GM18907 (cell line): ENCODE measurements at regions not wholly inside any gene's neighbourhood (a gene's known extent, or its start where the extent isn't known, plus 50 kb on each side); places are given as distances from the start of the nearest gene placed in this dataset.
"Not testable (repeated sequence)": the region's sequence is repeated elsewhere in the genome, so short reads cannot be mapped to it uniquely, and the experiment has no call there.

Source experiments
- ATAC-seq: cut with Tn5 transposase; IDR thresholded peaks from one replicate; pipeline ENCODE4 v1.9.1; 2021; ENCODE audit warnings: mild to moderate bottlenecking, moderate library complexity; ENCODE audit not compliant: unreplicated experiment

DNA sequence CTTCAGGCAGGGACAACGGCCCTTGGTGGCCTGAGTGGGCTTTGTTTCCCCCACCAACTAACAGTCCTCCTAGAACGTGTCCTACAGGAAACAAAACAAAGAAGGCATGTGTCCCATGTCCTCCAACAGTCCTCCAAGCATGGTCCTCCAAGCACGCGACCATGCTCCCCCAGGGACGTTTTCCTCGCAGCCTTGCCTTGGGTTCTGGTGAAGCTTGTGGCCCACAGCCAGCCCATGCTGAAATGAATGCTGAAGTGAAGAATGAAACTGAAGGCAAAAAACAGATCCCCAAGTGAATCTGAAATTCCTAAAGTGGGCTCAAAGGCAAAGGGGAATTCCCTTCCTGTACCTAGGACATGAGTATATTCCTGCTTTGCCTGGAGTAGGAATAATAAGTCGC, 176.6 kb downstream of the JCAD start:
- ATAC-seq, result no peak

DNA sequence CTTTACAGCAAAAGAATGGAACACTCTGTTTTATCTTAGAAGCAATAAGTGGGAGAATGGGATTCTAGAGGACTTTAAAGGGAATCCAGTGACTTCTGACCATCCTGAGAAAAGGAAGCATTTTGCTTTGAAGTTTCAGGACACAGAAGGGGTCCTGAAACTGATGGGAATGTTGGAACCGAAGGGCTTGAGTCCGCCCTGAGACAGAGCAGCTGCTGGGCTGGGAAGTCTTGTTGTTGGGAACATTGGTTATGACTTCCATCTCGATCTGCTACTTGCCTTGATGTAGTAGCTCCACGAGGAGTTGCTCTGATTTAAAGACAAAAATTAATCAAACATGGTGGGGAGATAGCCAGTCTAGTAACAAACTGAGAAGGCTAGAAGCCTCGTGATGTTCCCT, 177.6 kb downstream of the JCAD start:
- no peak for ATAC-seq

GRCh38 chr10:29881336-29881771, 178.0 kb downstream of the JCAD start:
- no peak for ATAC-seq

GRCh38 chr10:29880856-29881255, 178.5 kb downstream of the JCAD start:
- ATAC-seq, result no peak

DNA sequence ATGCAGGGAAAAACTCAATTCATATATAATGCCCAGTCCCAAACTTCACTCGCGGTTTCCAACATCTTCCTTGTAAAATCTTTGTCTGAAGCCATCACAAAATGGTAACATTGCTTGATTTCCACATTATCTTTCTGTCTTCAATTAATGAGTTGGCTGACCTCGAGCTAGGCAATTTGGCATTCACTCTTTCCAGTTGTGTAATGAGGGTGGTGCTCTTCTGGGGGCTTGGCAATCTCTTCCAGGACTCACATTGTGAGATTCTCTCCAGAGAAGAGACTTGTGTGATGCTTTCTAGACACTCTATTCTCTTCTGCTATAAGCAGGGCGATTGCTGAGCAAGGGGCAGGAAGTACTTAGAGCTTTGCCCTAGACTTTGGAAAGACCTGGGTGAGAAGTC, 179.5 kb downstream of the JCAD start:
- no peak for ATAC-seq

DNA sequence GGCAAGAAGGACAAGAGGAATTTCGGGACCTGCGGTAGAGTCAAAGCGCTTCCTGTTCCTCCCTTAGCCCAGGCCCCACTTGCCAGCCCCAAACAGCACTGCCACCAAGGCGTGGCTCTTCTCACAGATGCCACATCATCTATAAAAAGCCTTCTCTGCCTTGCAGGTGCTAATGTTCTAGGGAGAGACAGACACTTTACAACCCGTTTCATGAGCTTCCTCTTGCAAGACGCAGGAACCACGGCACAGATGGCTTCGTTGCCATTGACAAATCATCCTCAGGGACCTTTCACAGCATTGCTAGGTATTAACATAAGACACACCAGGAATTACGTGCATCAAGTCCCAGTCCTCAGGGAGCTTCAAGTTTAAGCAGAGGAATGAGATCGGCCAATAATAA, 180.9 kb downstream of the JCAD start:
- no peak for ATAC-seq

DNA sequence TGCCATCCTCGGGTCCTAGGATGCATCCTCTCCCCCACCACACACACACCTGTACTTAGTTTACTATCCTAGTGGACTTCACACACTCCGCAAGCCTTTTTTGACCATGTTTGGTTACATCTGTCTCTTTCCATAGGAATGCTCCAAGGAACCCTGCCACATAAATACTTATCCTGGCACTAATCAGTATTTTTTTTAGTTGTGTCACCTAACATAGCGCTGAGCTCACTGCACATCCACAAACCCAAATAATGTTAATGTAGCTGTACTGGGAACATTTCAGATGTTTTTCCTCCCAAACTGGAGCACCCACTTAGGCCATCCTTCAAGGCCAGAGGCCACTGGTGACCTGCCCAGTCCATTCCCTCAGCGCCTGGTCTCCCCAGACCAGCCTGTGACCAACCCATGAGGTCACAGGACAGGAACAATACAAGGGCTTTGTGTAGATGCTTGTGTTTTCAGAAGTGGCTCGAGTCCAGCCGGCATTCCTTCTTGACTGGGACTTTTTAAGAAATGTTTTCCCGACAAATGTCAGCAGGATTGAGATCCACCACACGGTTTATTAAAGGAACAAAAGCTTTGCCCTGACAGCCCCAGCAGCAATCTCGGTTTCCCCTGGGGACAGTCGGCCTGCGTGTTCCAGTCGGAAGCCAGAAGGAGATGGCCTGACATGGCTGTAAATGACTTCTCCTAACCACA, 181.4 kb downstream of the JCAD start:
- no peak for ATAC-seq

DNA sequence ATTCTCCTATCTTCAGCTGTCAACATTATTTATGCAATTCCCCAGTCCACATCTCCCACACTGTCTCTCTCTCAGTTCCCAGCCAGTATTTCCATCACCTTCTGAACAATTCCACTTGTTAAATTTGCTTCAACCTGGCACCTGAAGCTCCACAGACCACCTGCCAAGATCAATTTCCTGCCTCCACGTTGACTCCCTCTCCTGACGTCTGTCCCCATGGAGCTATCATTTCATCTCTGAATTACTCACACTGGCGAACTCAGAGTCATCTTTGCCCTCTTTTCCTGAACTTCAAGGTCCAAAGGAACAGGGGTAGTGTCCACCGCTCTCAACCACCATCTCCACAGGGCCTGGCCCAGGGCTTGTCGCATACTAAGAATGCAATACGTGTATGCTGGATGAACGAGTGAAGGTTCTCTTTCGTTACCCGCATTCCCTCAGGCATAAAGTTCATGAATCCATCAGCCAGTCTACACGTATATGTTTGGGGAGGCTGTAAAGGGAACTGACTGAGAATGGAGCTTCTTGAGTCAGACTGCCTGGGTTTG, 183.3 kb downstream of the JCAD start:
- ATAC-seq, result no peak

- ATAC-seq, result no peak
These were observed 184.6 kb downstream of the JCAD start for GRCh38 chr10:29874606-29875269.

- ATAC-seq, result no peak
These were observed 185.4 kb downstream of the JCAD start for GRCh38 chr10:29873941-29874484.

- ATAC-seq, result no peak
These were observed 188.8 kb downstream of the JCAD start for GRCh38 chr10:29870522-29871044.

DNA sequence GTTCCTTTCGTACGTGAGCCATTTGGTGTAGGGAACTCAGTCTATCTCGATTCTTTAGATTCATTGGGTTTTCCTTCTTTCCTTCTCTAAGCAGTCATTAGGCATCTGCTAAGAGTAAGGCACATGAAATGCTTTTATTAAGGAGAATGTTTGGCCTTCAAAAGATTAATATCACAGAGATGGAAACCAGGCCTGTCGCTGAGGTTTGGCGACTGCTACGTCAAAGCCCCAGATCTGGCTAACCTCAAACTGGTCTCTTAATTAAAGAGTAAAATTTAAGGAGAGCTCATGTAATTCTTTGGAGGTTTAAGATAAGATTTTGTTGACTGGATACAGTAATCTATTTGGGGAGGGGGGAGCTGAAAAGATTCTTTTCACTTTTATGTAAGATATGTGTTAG, 189.8 kb downstream of the JCAD start:
- no peak for ATAC-seq

DNA sequence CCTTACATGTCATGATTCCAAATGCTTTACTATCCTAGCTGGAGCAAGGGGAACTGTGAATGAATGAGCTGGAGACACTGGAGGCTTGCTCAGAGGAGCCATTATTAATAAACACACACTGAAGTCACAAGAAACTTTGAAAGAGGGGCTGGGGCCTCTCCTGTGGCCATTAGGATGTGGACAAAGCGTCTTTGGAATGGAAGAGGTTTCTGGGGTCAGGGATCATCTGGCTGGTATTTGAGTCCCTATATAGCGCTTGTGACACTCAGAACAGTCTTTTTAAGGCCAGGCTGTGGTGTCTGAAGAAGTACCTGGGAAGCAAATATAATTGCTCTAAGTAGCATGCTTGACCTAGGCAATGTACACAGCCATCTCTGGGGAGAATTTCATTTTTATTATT, 193.0 kb downstream of the JCAD start:
- no peak for ATAC-seq

- ATAC-seq, result no peak
These were observed 193.6 kb downstream of the JCAD start for GRCh38 chr10:29865700-29866355.

DNA sequence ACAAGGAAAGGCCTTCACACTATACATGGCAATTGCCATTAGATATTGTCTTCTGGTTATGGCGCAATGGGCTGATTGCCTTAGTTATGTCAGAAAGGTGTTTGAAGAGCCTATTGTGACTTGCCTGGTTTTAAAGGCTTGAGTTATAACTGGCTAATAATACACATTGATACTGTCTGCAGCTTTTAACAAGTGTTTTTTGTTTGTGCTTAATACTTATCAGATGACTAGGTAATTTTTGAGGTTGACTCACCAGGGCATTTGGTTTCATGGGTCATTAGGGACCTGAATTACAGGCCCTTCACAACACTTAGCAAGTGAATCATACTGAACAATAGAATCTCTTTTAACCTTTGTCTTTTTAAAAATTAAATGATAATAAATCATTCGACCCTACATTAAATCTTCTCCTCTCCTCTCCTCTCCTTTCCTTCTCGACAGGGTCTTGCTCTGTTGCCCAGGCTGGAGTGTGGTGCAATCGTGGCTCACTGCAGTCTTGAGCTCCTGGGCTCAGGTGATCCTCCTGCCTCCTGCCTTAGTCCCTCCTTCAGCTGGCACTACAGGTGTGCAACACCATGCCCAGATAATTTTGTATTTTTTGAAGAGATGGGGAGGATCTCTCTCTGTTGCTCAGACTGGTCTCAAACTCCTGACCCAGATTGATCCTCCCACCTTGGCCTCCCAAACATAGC, 196.3 kb downstream of the JCAD start:
- ATAC-seq, result no peak

- no peak for ATAC-seq
These were observed 197.4 kb downstream of the JCAD start for GRCh38 chr10:29861811-29862505.

DNA sequence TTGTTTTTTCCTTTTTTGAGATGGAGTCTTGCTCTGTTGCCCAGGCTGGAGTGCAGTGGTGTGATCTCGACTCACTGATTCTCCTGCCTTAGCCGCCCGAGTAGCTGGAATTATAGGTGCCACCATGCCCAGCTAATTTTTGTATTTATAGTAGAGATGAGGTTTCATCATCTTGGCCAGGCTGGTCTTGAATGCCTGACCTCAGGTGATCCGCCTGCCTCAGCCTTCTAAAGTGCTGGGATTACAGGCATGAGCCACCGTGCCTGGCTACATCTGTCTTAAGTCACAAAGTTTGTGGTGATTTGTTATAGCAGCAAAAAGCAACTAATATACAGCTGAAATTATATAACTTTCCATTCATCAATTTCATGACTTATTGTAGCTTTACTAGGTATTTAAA, 198.2 kb downstream of the JCAD start:
- not testable (repeated sequence) for ATAC-seq

DNA sequence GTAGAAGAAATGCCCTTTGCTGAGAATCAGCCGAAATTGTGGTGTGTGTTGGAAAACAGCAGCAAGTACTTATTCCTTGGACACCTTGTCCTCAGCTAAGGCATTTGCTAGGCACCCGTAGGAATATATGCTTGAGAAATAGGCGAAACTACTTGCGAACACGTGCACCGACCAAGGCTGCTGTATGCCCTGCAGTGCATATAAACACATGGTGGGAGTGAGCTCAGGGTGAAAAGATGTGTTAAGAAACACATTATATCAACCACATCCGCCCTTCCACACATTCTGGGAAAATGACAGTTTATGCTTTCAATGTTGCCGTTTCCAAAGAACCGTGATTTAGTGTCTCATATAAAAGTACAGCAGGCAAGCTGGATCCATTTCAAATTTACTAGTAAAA, 199.2 kb downstream of the JCAD start:
- ATAC-seq, result no peak

GRCh38 chr10:29859521-29860130, 199.8 kb downstream of the JCAD start:
- ATAC-seq, result no peak
